OCI-LY3 (cell line): ENCODE measurements at regions not wholly inside any gene's neighbourhood (a gene's known extent, or its start where the extent isn't known, plus 50 kb on each side); places are given as distances from the start of the nearest gene placed in this dataset.

Source experiments
- H2AFZ ChIP-seq: fragments of 200-600, 300-600 bp; shearing (Covaris generic); 2 replicates; pipeline ENCODE4 v1.6.0; 2014; ENCODE audit warnings: antibody characterized with exemption, low read depth, low read length
- H3K27ac ChIP-seq: fragments of 200-600, 300-600 bp; sonication (generic); 2 replicates; pipeline ENCODE4 v1.5.1; 2014; ENCODE audit warnings: mild to moderate bottlenecking, low read length, moderate library complexity, mixed read lengths
- H3K27me3 ChIP-seq: fragments of 200-600, 300-600 bp; sonication (generic); 2 replicates; pipeline ENCODE4 v1.6.1; 2014; ENCODE audit warnings: low read depth, low read length, mixed read lengths
- H3K36me3 ChIP-seq: fragments of 200-600, 300-600 bp; sonication (generic); replicated peaks from 2 replicates; pipeline ENCODE3; 2014; ENCODE audit warnings: low read depth, low read length, mixed read lengths
- H3K4me1 ChIP-seq: fragments of 300-600, 200-600 bp; sonication (generic); 2 replicates; pipeline ENCODE4 v1.6.1; 2014; ENCODE audit warnings: low read length, mixed read lengths
- H3K4me2 ChIP-seq: fragments of 200-600, 300-600 bp; sonication (generic); 2 replicates; pipeline ENCODE4 v1.6.1; 2014; ENCODE audit warnings: low read length, mixed read lengths
- H3K4me3 ChIP-seq: fragments of 300-600, 200-600 bp; sonication (generic); 2 replicates; pipeline ENCODE4 v1.5.1; 2014; ENCODE audit warnings: antibody characterized with exemption, mild to moderate bottlenecking, low read length, moderate library complexity
- H3K79me2 ChIP-seq: fragments of 300-600, 200-600 bp; shearing (Covaris generic); 2 replicates; pipeline ENCODE4 v1.6.1; 2014; ENCODE audit warnings: mild to moderate bottlenecking, low read length, mixed read lengths
- H3K9ac ChIP-seq: fragments of 300-600, 200-600 bp; shearing (Covaris generic); 2 replicates; pipeline ENCODE4 v1.6.0; 2014; ENCODE audit warnings: mild to moderate bottlenecking, low read length, moderate library complexity
- H3K9me3 ChIP-seq: fragments of 200-600, 300-600 bp; shearing (Covaris generic); 2 replicates; pipeline ENCODE4 v1.6.1; 2014; ENCODE audit warnings: low read length, mixed read lengths; ENCODE audit not compliant: insufficient read depth
- H4K20me1 ChIP-seq: fragments of 200-600, 300-600 bp; sonication (generic); 2 replicates; pipeline ENCODE4 v1.6.1; 2016; ENCODE audit warnings: low read length, mixed read lengths; ENCODE audit not compliant: insufficient read depth
- EZH2phosphoT487 ChIP-seq: fragments of 200-600 bp; shearing (Covaris generic); IDR thresholded peaks from 2 replicates; pipeline ENCODE4 v1.6.1; 2018; ENCODE audit warnings: antibody characterized with exemption, mixed run types, low read depth
- TF ChIP-seq, protein P1 (sequence below): fragments of 200-600, 300-600 bp; sonication (generic); IDR thresholded peaks from 2 replicates; pipeline ENCODE4 v1.5.1; 2014; ENCODE audit warnings: antibody characterized with exemption, low read length, low read depth

DNA sequence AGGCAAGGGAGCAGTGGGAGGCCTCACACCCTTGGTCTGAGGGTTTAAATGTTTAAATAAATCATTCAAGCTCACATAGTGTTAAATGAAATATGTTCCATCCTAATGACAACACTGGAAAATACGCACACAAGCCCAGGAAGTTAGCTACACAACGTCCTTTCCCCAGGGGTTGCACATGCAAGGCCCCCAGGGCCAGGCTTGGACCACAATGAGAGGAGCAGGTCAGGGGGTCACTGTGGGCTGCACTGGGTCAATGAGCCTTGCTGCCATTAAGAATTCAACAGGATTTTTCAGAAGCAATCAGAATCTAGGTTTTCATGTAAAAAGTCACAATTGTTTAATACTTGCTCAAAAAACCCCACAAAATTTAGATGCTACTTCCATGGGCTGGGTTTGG, 64.9 kb upstream of the ADCY1 start:
- TF ChIP-seq EZH2phosphoT487, result no peak
- TF ChIP-seq, protein P1, sequence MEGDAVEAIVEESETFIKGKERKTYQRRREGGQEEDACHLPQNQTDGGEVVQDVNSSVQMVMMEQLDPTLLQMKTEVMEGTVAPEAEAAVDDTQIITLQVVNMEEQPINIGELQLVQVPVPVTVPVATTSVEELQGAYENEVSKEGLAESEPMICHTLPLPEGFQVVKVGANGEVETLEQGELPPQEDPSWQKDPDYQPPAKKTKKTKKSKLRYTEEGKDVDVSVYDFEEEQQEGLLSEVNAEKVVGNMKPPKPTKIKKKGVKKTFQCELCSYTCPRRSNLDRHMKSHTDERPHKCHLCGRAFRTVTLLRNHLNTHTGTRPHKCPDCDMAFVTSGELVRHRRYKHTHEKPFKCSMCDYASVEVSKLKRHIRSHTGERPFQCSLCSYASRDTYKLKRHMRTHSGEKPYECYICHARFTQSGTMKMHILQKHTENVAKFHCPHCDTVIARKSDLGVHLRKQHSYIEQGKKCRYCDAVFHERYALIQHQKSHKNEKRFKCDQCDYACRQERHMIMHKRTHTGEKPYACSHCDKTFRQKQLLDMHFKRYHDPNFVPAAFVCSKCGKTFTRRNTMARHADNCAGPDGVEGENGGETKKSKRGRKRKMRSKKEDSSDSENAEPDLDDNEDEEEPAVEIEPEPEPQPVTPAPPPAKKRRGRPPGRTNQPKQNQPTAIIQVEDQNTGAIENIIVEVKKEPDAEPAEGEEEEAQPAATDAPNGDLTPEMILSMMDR, result no peak

DNA sequence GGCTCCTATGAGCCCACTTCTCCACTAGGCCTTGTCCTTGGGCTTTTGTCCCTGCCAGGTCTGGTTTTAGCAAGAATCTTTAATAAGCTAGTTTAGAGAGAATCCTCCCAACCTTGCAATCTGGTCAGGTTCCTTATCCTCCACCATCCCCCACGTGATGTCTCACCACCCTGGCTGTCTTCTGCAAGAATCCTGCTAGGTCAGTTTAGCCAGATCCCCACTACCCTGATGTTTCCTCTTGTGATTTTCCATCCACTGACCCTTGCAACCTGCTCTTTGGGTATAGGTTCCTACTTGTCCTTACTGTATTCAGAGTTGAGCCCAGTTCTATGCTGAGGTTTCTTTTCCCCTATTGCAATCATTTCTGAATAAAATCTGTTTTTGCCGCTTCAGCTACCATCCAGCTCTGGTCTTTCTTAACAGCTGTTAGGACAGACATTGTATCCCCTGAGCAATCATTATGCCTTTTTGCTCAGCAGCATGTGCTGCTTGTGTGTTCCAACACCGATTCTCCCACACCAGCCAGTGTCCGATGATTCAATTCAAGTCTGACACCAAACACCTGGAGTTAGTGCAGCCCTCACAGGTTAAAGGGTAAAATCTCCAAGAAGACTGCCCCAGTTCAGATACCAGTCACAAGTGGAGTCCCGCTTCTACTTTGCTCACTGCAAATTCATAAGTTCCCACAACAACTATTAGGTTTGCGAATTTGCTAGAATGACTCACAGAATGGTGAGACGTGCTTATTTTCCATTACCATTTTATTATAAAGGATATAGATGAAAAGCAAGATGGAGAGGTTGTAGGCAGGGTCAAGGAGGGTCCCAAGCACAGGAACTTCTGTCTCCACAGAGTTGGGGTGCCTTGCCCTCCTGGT, 62.2 kb upstream of the ADCY1 start:
- Histone ChIP-seq H3K9me3 (no peaks in the 10 kb centered on the region), H3K4me1 (no peaks in the 10 kb centered on the region), H3K79me2 (no peaks in the 10 kb centered on the region), H3K9ac (no peak overlapping the region), H4K20me1 (no peaks in the 10 kb centered on the region), H2AFZ (no peak overlapping the region), H3K4me2 (no peak overlapping the region), H3K27me3 (no peaks in the 10 kb centered on the region), H3K4me3 (no peak overlapping the region), H3K27ac (no peak overlapping the region), H3K36me3 (no peaks in the 10 kb centered on the region)
- TF ChIP-seq, protein P1, result no peak
- TF ChIP-seq EZH2phosphoT487, result no peak

More for the DNA sequence above, 64.9 kb upstream of the ADCY1 start:
- Histone ChIP-seq H3K4me1 (no peaks in the 10 kb centered on the region), H3K4me3 (no peak overlapping the region), H3K9ac (no peak overlapping the region), H4K20me1 (no peaks in the 10 kb centered on the region), H3K4me2 (no peak overlapping the region), H3K9me3 (peaks cover 19% of the 10 kb centered on the region; the same call in 1 of the 2 replicates), H3K36me3 (no peaks in the 10 kb centered on the region), H3K27me3 (no peaks in the 10 kb centered on the region), H3K27ac (no peak overlapping the region), H2AFZ (no peak overlapping the region), H3K79me2 (no peaks in the 10 kb centered on the region)

DNA sequence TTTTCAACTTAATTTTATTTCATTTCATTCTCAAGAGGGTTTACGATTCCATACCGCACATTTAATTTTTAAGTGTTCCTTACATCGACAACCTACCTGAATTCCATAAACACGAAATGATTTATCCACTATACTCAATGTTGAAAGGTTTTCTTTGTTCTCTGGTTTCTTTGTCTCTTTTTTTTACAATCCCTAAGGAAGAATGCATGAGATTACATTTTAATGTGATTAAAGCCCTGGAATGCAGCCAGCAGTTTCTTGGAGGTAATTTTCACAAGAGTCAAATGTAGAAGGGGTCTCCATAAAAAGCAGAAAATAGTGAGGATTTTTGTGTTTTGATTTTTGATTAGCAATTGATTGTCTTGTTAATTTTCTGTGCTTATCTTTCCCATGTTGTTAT, 59.2 kb upstream of the ADCY1 start:
- Histone ChIP-seq H3K4me3 (no peak overlapping the region), H3K4me2 (no peak overlapping the region), H3K36me3 (no peaks in the 10 kb centered on the region), H4K20me1 (no peaks in the 10 kb centered on the region), H3K4me1 (no peaks in the 10 kb centered on the region), H3K79me2 (no peaks in the 10 kb centered on the region), H3K9me3 (peaks cover 7% of the 10 kb centered on the region; the same call in 1 of the 2 replicates), H3K9ac (no peak overlapping the region), H3K27ac (no peak overlapping the region), H3K27me3 (no peaks in the 10 kb centered on the region), H2AFZ (no peak overlapping the region)
- TF ChIP-seq, protein P1, result no peak
- TF ChIP-seq EZH2phosphoT487, result no peak

GRCh38 chr7:45515346-45515745, 58.8 kb upstream of the ADCY1 start:
- Histone ChIP-seq H3K4me1 (no peaks in the 10 kb centered on the region), H2AFZ (no peak overlapping the region), H3K36me3 (no peaks in the 10 kb centered on the region), H4K20me1 (no peaks in the 10 kb centered on the region), H3K27me3 (no peaks in the 10 kb centered on the region), H3K9ac (no peak overlapping the region), H3K4me2 (no peak overlapping the region), H3K9me3 (peaks cover 7% of the 10 kb centered on the region; the same call in 1 of the 2 replicates), H3K27ac (no peak overlapping the region), H3K79me2 (no peaks in the 10 kb centered on the region), H3K4me3 (no peak overlapping the region)
- TF ChIP-seq, protein P1, result no peak
- TF ChIP-seq EZH2phosphoT487, result no peak
